GM19043 (cell line): ENCODE measurements at regions not wholly inside any gene's neighbourhood (a gene's known extent, or its start where the extent isn't known, plus 50 kb on each side); places are given as distances from the start of the nearest gene placed in this dataset.
"Not testable (repeated sequence)": the region's sequence is repeated elsewhere in the genome, so short reads cannot be mapped to it uniquely, and the experiment has no call there.

Experiments used
- ATAC-seq: cut with Tn5 transposase; IDR thresholded peaks from one replicate; pipeline ENCODE4 v1.9.1; 2021; ENCODE audit warnings: low read depth; ENCODE audit not compliant: unreplicated experiment

- no peak for ATAC-seq
Measured at GRCh38 chr13:81562598-81562997, 1221.7 kb upstream of the SPRY2 start.

- ATAC-seq = no peak
Measured at GRCh38 chr13:81551036-81551435, 1210.1 kb upstream of the SPRY2 start.

GRCh38 chr13:81546294-81546693 is 1205.4 kb upstream of the SPRY2 start:
- not testable (repeated sequence) for ATAC-seq

- no peak for ATAC-seq
Measured at GRCh38 chr13:81540777-81541176, 1199.9 kb upstream of the SPRY2 start.

- no peak for ATAC-seq
Measured at GRCh38 chr13:81539643-81540150, 1198.8 kb upstream of the SPRY2 start.

GRCh38 chr13:81498969-81499368 is 1158.0 kb upstream of the SPRY2 start:
- no peak for ATAC-seq

- peak; percentile 58 for ATAC-seq
Measured at GRCh38 chr13:81493144-81493543, 1152.2 kb upstream of the SPRY2 start.

- no peak for ATAC-seq
Measured at GRCh38 chr13:81492449-81492848, 1151.5 kb upstream of the SPRY2 start.

- ATAC-seq = no peak
Measured at GRCh38 chr13:81488021-81488420, 1147.1 kb upstream of the SPRY2 start.

- ATAC-seq = no peak
Measured at GRCh38 chr13:81487151-81487550, 1146.2 kb upstream of the SPRY2 start.

- no peak for ATAC-seq
Measured at GRCh38 chr13:81480634-81481033, 1139.7 kb upstream of the SPRY2 start.

- ATAC-seq = no peak
Measured at GRCh38 chr13:81473366-81473899, 1132.5 kb upstream of the SPRY2 start.

GRCh38 chr13:81458170-81458569 is 1117.2 kb upstream of the SPRY2 start:
- ATAC-seq = no peak

GRCh38 chr13:81446441-81446840 is 1105.5 kb upstream of the SPRY2 start:
- no peak for ATAC-seq

- ATAC-seq = no peak
Measured at GRCh38 chr13:81442904-81443303, 1102.0 kb upstream of the SPRY2 start.

- ATAC-seq = no peak
Measured at GRCh38 chr13:81425286-81425685, 1084.4 kb upstream of the SPRY2 start.

GRCh38 chr13:81409284-81409683 is 1068.4 kb upstream of the SPRY2 start:
- ATAC-seq = no peak

- no peak for ATAC-seq
Measured at GRCh38 chr13:81408647-81409046, 1067.7 kb upstream of the SPRY2 start.

GRCh38 chr13:81406639-81407292 is 1065.8 kb upstream of the SPRY2 start:
- peak; percentile 84 for ATAC-seq

GRCh38 chr13:81406022-81406421 is 1065.1 kb upstream of the SPRY2 start:
- ATAC-seq = no peak

GRCh38 chr13:81396192-81396591 is 1055.3 kb upstream of the SPRY2 start:
- no peak for ATAC-seq

GRCh38 chr13:81395368-81395767 is 1054.4 kb upstream of the SPRY2 start:
- no peak for ATAC-seq
